ENCODE measurements at regions not wholly inside any gene's neighbourhood (a gene's known extent, or its start where the extent isn't known, plus 50 kb on each side); places are given as distances from the start of the nearest gene placed in this dataset.

- TF ChIP-seq CTCF (IDR thresholded peaks at IDR 0.05; ENCODE audit: partially characterized antibody, unreplicated experiment): no peak
- H3K27me3 Mint-ChIP-seq (ENCODE audit: unreplicated experiment): no peaks in the 10 kb centered on the region
- H3K36me3 Mint-ChIP-seq (ENCODE audit: unreplicated experiment): no peaks in the 10 kb centered on the region
Observed at GRCh38 chr5:155434681-155435080, 421.1 kb downstream of the KIF4B start.

GRCh38 chr5:155441849-155442248, 428.3 kb downstream of the KIF4B start:
- Mint-ChIP-seq H3K27ac (ENCODE audit: unreplicated experiment) (no peak overlapping the region), H3K36me3 (ENCODE audit: unreplicated experiment) (no peaks in the 10 kb centered on the region), H3K9me3 (ENCODE audit: unreplicated experiment) (no peaks in the 10 kb centered on the region), H3K27me3 (ENCODE audit: unreplicated experiment) (no peaks in the 10 kb centered on the region), H3K4me3 (ENCODE audit: unreplicated experiment) (no peak overlapping the region), H3K4me1 (ENCODE audit: low read depth, unreplicated experiment) (no peaks in the 10 kb centered on the region)
- DNase-seq: no peak
- no peak for TF ChIP-seq CTCF (IDR thresholded peaks at IDR 0.05; ENCODE audit: partially characterized antibody, unreplicated experiment)

More at GRCh38 chr5:155434681-155435080, 421.1 kb downstream of the KIF4B start:
- Mint-ChIP-seq H3K4me3 (ENCODE audit: unreplicated experiment) (no peak overlapping the region), H3K27ac (ENCODE audit: unreplicated experiment) (no peak overlapping the region), H3K9me3 (ENCODE audit: unreplicated experiment) (no peaks in the 10 kb centered on the region), H3K4me1 (ENCODE audit: low read depth, unreplicated experiment) (no peaks in the 10 kb centered on the region)
- DNase-seq: no peak

- Mint-ChIP-seq H3K36me3 (ENCODE audit: unreplicated experiment) (no peaks in the 10 kb centered on the region), H3K4me1 (ENCODE audit: low read depth, unreplicated experiment) (no peaks in the 10 kb centered on the region), H3K27ac (ENCODE audit: unreplicated experiment) (no peak overlapping the region), H3K4me3 (ENCODE audit: unreplicated experiment) (no peak overlapping the region), H3K9me3 (ENCODE audit: unreplicated experiment) (no peaks in the 10 kb centered on the region), H3K27me3 (ENCODE audit: unreplicated experiment) (no peaks in the 10 kb centered on the region)
- DNase-seq: no peak
- TF ChIP-seq CTCF (IDR thresholded peaks at IDR 0.05; ENCODE audit: partially characterized antibody, unreplicated experiment): no peak
Observed at GRCh38 chr5:155451106-155451505, 437.6 kb downstream of the KIF4B start.

- no peaks in the 10 kb centered on the region for H3K4me1 Mint-ChIP-seq (ENCODE audit: low read depth, unreplicated experiment)
Observed at GRCh38 chr5:155455791-155456514, 442.4 kb downstream of the KIF4B start.

More at GRCh38 chr5:155455791-155456514, 442.4 kb downstream of the KIF4B start:
- no peak overlapping the region for H3K4me3 Mint-ChIP-seq (ENCODE audit: unreplicated experiment)
- no peaks in the 10 kb centered on the region for H3K36me3 Mint-ChIP-seq (ENCODE audit: unreplicated experiment)
- no peak for DNase-seq
- H3K27ac Mint-ChIP-seq (ENCODE audit: unreplicated experiment): no peak overlapping the region
- TF ChIP-seq CTCF (IDR thresholded peaks at IDR 0.05; ENCODE audit: partially characterized antibody, unreplicated experiment): no peak
- no peaks in the 10 kb centered on the region for H3K9me3 Mint-ChIP-seq (ENCODE audit: unreplicated experiment)
- H3K27me3 Mint-ChIP-seq (ENCODE audit: unreplicated experiment): no peaks in the 10 kb centered on the region
